Activated naive CD8-positive, alpha-beta T cell treated with anti-CD3 and anti-CD28 coated beads, Interleukin-2, amount 50 U/mL, for 24 hours (primary cell): ENCODE measurements at regions not wholly inside any gene's neighbourhood (a gene's known extent, or its start where the extent isn't known, plus 50 kb on each side); places are given as distances from the start of the nearest gene placed in this dataset.
"Not testable (repeated sequence)": the region's sequence is repeated elsewhere in the genome, so short reads cannot be mapped to it uniquely, and the experiment has no call there.

Source experiments
- ATAC-seq: fragments of 150-1000 bp; cut with Tn5 transposase; one replicate; pipeline ENCODE4 v1.10.0; 2021
- DNase-seq: peaks from one replicate; pipeline ENCODE4 v3.0.0; 2021
- H3K27ac Mint-ChIP-seq: one replicate; pipeline ENCODE4 v1.8.0; 2021; ENCODE audit warnings: mild to moderate bottlenecking, mixed read lengths
- H3K27me3 Mint-ChIP-seq: one replicate; pipeline ENCODE4 v1.8.0; 2021; ENCODE audit warnings: mixed read lengths
- H3K36me3 Mint-ChIP-seq: one replicate; pipeline ENCODE4 v1.8.0; 2021; ENCODE audit warnings: low read depth, mixed read lengths
- H3K4me1 Mint-ChIP-seq: one replicate; pipeline ENCODE4 v1.8.0; 2021; ENCODE audit warnings: mixed read lengths
- H3K4me3 Mint-ChIP-seq: one replicate; pipeline ENCODE4 v1.8.0; 2021; ENCODE audit warnings: mild to moderate bottlenecking, moderate library complexity, mixed read lengths
- H3K9me3 Mint-ChIP-seq: one replicate; pipeline ENCODE4 v1.8.0; 2021; ENCODE audit warnings: mixed read lengths

DNA sequence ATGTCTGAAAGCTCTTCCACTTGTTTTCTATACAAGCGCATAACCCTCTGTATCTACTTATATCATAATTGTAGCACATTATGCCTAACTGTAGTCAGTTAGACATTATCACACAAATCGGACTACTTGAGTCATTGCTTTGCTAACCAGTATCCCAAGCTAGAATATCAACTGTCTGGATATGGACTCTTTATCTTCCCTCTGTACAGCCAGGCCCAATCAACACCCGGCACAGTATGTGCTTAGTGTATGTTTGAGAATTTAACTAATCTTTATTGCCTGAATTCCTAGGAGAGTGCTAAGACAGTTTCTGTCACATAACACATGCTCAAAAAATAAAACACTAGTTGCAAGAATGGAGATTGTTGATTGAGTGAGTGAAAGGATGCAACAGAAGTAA lies 211.2 kb downstream of the ARL4A start:
- DNase-seq (no peak), ATAC-seq (no peak)
- Mint-ChIP-seq H3K4me1 (no peaks in the 10 kb centered on the region), H3K9me3 (no peaks in the 10 kb centered on the region), H3K4me3 (no peak overlapping the region), H3K36me3 (no peaks in the 10 kb centered on the region), H3K27ac (no peak overlapping the region), H3K27me3 (no peaks in the 10 kb centered on the region)

DNA sequence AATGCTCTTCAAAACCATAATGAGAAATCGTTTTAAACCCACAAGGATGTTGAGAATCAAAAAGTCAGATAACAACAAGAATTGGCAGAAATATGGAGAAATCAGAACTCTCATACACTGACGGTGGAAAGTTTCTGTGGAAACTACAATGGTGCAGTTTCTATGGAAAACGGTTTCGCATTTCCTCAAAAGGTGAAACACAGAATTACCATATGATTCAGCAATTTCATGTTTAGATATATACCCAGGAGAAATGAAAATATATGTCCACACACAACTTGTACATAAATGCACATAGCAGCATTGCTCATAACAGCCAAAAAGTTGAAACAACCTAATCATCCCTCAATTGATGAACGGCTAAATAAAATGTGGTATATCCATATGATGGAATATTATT lies 218.2 kb downstream of the ARL4A start:
- no peak overlapping the region for H3K4me3 Mint-ChIP-seq
- no peak overlapping the region for H3K27ac Mint-ChIP-seq
- H3K9me3 Mint-ChIP-seq, result no peaks in the 10 kb centered on the region
- ATAC-seq, result no peak
- no peaks in the 10 kb centered on the region for H3K36me3 Mint-ChIP-seq
- no peak for DNase-seq
- no peaks in the 10 kb centered on the region for H3K4me1 Mint-ChIP-seq
- H3K27me3 Mint-ChIP-seq, result peaks cover 3% of the 10 kb centered on the region

DNA sequence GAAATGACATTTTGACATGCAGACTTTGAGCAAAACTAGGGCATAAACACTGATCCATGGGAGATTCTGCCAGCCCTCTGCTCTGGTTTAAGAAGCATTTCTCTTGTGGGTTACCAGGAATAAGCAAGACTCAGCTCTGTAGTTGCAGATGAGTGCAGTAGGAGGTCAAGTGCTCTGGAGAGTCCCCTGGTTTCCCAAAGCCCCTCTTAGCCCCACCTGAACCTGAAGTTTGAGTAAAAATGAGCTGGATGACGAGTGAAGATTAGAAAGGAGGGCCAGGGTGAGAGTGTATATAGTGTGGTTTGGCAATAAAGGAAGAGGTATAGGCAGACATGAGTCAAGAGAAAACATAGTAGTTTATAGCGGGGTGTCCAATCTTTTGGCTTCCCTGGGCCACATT lies 220.3 kb downstream of the ARL4A start:
- H3K27me3 Mint-ChIP-seq, result peaks cover 3% of the 10 kb centered on the region
- H3K36me3 Mint-ChIP-seq, result no peaks in the 10 kb centered on the region
- no peak overlapping the region for H3K4me3 Mint-ChIP-seq
- no peaks in the 10 kb centered on the region for H3K4me1 Mint-ChIP-seq
- no peak overlapping the region for H3K27ac Mint-ChIP-seq
- ATAC-seq (no peak), DNase-seq (no peak)
- H3K9me3 Mint-ChIP-seq, result no peaks in the 10 kb centered on the region

DNA sequence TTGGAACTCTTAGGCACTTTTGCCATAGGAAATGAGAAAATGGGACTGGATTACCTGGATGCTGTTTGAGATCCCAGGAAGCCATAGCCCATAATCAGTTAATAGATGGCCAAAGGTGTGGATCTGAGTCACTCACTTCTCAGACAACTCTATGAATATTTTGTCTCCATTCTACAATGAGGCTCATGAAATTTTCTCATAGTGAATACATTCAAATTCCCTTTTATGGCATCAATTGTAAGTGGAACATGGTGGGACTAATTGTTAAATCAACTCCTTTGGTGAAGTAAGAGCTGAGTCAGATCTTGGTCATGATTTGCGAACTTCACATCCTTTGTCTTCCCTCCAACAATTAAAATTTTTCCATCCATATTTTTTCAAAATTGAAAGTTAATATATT lies 222.1 kb downstream of the ARL4A start:
- DNase-seq (no peak), ATAC-seq (no peak)
- Mint-ChIP-seq H3K4me1 (no peaks in the 10 kb centered on the region), H3K27me3 (peaks cover 3% of the 10 kb centered on the region), H3K36me3 (no peaks in the 10 kb centered on the region), H3K4me3 (no peak overlapping the region), H3K9me3 (no peaks in the 10 kb centered on the region), H3K27ac (no peak overlapping the region)

DNA sequence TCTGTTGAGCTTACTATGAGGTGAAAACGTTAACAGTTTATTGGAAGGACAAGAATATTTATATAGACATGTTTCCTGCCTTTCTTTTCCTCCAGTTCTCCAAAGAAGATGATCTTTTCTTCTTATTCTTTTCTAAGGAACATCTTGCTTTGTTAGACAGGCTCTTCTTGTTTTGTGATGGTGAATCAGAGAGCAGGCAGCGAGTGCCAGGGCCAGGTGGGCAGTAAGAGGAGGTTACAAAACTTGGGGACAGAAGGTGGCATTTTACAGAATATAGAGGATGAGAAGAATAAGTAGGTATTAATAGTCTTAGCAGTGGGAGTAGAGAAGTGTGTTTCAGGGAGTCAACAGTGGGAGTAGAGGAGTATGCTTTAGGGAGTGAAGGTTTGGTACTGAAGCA lies 223.6 kb downstream of the ARL4A start:
- ATAC-seq, result no peak
- no peak for DNase-seq
- Mint-ChIP-seq H3K4me3 (no peak overlapping the region), H3K27ac (no peak overlapping the region), H3K27me3 (peaks cover 3% of the 10 kb centered on the region), H3K4me1 (no peaks in the 10 kb centered on the region), H3K36me3 (no peaks in the 10 kb centered on the region), H3K9me3 (no peaks in the 10 kb centered on the region)

DNA sequence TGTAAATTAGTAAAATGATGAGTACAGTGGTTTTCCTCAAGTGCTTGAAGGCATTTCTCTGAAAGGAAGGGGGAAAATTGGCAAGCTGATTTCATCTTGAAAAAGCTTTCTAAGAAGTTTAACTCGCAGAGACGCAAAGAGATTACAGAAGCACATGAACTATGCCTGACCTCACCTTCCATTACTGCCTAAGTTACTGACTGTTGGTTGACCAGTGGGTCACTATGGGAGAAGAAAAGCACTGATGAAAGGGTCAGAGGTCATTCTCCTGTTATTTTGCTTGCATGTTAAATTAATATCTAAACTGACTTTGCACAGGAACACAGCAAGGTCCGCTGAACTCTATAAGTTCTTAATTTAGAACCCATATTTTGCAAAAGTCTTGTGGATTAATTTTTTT lies 225.6 kb downstream of the ARL4A start:
- Mint-ChIP-seq H3K27ac (no peak overlapping the region), H3K9me3 (no peaks in the 10 kb centered on the region), H3K4me3 (no peak overlapping the region), H3K27me3 (peaks cover 2% of the 10 kb centered on the region), H3K36me3 (no peaks in the 10 kb centered on the region), H3K4me1 (no peaks in the 10 kb centered on the region)
- ATAC-seq (no peak), DNase-seq (no peak)

DNA sequence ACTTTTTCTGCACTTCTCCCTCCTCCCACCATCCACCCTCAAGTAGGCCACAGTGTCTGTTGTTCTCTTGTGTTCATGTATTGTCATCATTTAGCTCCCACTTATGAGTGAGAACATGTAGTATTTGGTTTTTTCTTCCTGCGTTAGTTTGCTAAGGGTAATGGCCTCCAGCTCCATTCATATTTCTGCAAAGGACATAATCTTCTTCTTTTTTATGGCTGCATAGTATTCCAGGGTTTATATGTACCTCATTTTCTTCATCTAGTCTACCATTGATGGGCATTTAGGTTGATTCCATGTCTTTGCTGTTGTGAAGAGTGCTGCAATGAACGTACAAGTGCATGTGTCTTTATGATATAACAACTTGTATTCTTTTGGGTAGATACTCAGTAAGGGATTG lies 230.4 kb downstream of the ARL4A start:
- DNase-seq (no peak), ATAC-seq (no peak)

DNA sequence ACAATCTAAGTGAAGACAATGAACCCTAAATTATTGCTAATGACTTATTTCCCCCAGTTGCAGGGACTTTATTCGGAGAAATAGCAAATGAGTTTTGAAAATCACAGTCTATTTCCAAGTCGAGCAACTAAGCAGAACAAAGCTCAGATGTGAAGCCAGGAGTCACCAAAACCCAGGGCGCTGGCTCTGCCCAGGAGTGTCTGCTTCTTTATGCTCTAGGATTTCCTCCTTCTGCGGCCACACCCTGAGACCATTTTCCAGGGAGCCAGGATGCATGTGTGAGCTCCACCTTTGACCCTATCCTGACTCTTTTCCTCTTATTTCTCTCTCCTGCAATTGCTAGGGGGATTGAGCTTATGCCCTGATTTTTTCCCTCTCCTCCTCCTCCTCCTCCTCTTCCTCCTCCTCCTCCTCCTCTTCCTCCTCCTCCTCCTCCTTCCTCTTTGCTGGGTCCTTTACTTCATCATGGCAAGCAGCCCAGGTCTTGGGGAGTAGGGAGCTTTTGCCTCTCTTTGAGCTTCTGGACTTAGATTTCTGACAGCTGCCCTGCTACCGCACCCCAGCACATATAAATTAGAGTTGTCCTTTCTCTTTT lies 234.4 kb downstream of the ARL4A start:
- H3K27me3 Mint-ChIP-seq, result peaks cover 2% of the 10 kb centered on the region
- H3K4me1 Mint-ChIP-seq, result no peaks in the 10 kb centered on the region
- ATAC-seq (no peak), DNase-seq (no peak)
- no peak overlapping the region for H3K27ac Mint-ChIP-seq
- no peaks in the 10 kb centered on the region for H3K9me3 Mint-ChIP-seq
- H3K4me3 Mint-ChIP-seq, result no peak overlapping the region
- no peaks in the 10 kb centered on the region for H3K36me3 Mint-ChIP-seq

More for the DNA sequence above, 230.4 kb downstream of the ARL4A start:
- Mint-ChIP-seq H3K4me1 (no peaks in the 10 kb centered on the region), H3K27ac (no peak overlapping the region), H3K36me3 (no peaks in the 10 kb centered on the region), H3K9me3 (no peaks in the 10 kb centered on the region), H3K4me3 (no peak overlapping the region), H3K27me3 (peaks cover 2% of the 10 kb centered on the region)

DNA sequence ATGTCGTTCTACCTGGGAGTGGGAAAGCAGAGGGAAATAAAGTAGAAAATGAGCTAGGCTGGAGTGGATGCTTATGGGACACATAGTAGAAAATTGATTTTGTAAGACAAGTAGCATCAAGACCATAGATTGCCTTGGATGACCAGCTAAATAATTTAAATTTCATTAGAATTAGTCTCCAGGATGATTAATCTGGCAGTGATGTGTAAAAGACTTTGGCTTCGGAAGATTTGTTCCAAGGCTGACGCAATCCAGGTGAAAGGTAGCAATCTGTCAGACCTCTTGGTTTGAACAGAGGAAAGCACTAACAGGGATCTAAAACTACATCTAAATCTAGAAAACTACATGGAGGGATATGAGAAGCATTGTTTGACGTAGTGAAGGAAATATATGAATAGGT lies 236.5 kb downstream of the ARL4A start:
- no peak for DNase-seq
- ATAC-seq, result no peak

DNA sequence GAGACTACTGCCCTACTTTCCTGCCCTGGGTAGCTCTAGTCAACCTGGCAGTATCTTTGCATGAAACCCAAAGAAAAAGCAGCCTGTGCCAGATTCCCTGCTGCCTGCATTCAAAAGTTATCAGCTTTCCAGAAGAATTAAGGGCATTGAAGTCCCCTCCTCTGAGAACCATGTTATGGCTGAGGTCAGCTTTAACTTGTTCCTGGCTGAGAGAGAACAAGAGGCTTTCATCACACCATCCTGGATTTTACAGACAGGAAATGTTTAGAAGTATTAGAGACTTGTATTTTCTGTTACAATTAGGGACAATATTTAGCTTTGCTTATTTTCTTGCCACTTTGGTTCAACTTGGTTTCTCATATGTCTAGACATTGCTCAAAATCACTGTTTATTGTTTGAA lies 238.8 kb downstream of the ARL4A start:
- H3K4me3 Mint-ChIP-seq, result no peak overlapping the region
- no peaks in the 10 kb centered on the region for H3K4me1 Mint-ChIP-seq
- H3K9me3 Mint-ChIP-seq, result no peaks in the 10 kb centered on the region
- ATAC-seq, result no peak
- H3K27ac Mint-ChIP-seq, result no peak overlapping the region
- no peaks in the 10 kb centered on the region for H3K36me3 Mint-ChIP-seq
- DNase-seq, result no peak
- H3K27me3 Mint-ChIP-seq, result peaks cover 1% of the 10 kb centered on the region

More for the DNA sequence above, 236.5 kb downstream of the ARL4A start:
- H3K9me3 Mint-ChIP-seq, result no peaks in the 10 kb centered on the region
- no peak overlapping the region for H3K27ac Mint-ChIP-seq
- H3K27me3 Mint-ChIP-seq, result no peaks in the 10 kb centered on the region
- no peaks in the 10 kb centered on the region for H3K4me1 Mint-ChIP-seq
- H3K4me3 Mint-ChIP-seq, result no peak overlapping the region
- H3K36me3 Mint-ChIP-seq, result no peaks in the 10 kb centered on the region

DNA sequence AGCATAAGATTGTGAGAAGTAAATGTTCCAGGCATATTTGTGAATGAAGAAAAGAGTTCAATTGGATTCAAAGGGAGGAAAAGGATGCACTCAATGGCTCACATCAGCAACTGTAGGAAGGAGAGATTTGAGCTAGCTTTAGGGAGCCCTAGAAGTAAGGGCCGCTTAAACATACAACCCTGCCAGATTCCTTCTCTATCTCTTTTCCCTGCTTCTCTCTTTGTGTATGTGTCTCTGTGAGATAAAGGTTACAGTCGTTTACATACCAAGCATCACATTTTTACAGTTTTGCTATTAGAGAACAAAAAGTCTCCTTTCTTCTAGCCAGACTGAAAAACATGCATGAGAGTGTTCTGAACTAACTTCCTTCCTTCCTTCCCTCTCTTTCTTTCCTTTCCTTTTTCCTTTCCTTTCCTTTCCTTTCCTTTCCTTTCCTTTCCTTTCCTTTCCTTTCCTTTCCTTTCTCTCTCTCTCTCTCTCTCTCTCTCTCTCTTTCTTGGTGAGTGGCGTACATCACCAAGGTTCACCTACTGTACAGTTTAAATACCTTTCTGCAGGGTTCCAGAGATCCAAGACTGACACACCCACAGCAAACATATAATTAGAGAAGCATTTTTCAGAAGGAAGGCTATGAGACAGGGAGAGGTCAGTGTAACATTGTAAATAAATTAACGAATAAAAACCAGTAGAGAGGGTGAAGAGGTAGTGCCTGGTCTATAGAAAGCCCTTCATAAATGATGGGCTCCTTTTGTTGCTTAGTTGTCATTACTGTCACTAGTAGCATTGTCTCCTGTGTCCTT lies 240.4 kb downstream of the ARL4A start:
- Mint-ChIP-seq H3K9me3 (no peaks in the 10 kb centered on the region), H3K27me3 (peaks cover 1% of the 10 kb centered on the region), H3K36me3 (no peaks in the 10 kb centered on the region), H3K4me3 (no peak overlapping the region), H3K4me1 (no peaks in the 10 kb centered on the region), H3K27ac (no peak overlapping the region)
- no peak for ATAC-seq
- no peak for DNase-seq

DNA sequence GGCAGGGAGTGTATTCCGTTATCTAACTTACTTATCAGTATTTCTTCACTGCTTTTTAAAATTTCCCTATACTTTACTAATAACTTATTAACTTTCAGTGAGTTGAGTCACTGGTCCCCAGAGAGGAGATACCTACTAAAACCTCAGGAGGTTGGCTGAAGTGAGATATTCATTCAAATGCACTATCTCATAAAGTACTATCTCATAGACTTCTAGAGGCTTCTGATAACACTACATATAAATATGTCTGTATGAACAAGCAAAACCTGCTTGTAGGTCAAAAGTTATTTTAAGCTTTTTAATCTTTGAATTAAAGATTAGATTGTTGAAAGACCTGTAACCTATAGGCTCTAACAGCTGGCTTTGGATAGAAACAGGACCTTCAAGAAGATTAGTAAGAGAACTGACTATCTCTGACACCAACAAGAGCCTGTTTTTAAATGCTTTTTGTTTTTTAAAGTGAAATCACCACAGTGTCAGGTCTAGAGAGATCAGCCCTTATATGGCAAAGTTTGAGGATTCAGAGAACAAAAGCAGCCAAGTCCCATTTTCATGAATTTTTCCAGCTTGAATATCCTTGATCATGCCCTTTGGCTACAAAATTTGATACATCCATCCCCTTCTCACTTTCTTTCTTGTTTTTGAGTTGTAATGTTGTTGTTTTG lies 242.2 kb downstream of the ARL4A start:
- no peak for ATAC-seq
- no peaks in the 10 kb centered on the region for H3K4me1 Mint-ChIP-seq

DNA sequence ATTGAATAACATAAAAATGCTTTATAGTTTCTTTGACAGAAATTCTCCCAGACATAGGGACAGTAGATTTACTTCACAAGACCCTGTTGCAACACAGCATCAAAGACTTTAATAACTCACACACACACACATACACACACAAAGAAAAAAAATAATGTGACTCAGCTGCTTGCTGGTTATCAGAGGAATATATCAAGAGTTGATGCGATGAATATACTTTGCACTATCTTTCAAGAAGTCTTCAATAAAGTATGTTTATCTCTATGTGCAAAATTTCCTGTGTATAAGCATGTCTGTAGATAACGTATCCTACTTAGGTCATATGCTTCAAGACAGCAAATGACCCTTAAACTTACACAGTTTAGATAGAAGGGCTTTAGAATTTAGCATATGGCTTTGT lies 243.1 kb downstream of the ARL4A start:
- DNase-seq (no peak), ATAC-seq (no peak)
- Mint-ChIP-seq H3K4me1 (no peaks in the 10 kb centered on the region), H3K9me3 (no peaks in the 10 kb centered on the region), H3K36me3 (no peaks in the 10 kb centered on the region), H3K4me3 (no peak overlapping the region), H3K27me3 (peaks cover 1% of the 10 kb centered on the region), H3K27ac (no peak overlapping the region)

More for the DNA sequence above, 242.2 kb downstream of the ARL4A start:
- Mint-ChIP-seq H3K4me3 (no peak overlapping the region), H3K36me3 (no peaks in the 10 kb centered on the region), H3K9me3 (no peaks in the 10 kb centered on the region), H3K27ac (no peak overlapping the region), H3K27me3 (peaks cover 1% of the 10 kb centered on the region)
- DNase-seq, result no peak

DNA sequence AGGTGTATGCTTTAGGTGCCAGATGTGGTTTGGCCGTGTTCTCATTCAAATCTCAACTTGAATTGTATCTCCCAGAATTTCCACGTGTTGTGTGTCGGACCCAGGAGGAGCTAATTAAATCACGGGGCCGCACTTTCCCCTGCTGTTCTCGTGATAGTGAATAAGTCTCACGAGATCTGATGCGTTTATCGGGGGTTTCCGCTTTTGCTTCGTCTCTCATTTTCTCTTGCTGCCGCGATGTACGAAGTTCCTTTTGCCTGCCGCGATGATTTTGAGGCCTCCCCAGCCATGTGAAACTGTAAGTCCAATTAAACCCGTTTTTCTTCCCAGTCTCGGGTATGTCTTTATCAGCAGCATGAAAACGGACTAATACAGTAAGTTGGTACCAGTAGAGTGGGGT lies 244.0 kb downstream of the ARL4A start:
- not testable (repeated sequence) for DNase-seq, H3K36me3 Mint-ChIP-seq

DNA sequence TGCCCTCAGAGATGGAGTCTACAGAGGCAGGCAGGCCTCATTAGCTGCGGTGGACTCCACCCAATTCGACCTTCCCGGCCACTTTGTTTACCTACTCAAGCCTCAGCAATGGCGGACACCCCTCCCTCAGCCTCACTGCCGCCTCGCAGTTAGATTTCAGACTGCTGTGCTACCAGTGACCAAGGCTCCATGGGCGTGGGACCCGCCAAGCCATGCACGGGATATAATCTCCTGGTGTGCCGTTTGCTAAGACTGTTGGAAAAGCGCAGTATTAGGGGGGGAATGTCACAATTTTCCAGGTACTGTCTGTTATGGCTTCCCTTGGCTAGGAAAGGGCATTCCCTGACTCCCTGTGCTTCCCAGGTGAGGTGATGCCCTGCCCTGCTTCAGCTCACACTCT lies 252.3 kb downstream of the ARL4A start:
- no peak overlapping the region for H3K27ac Mint-ChIP-seq
- no peaks in the 10 kb centered on the region for H3K36me3 Mint-ChIP-seq
- DNase-seq (no peak), ATAC-seq (no peak)
- no peak overlapping the region for H3K4me3 Mint-ChIP-seq
- H3K27me3 Mint-ChIP-seq, result no peaks in the 10 kb centered on the region
- no peaks in the 10 kb centered on the region for H3K4me1 Mint-ChIP-seq
- H3K9me3 Mint-ChIP-seq, result peaks cover 6% of the 10 kb centered on the region

More for the DNA sequence above, 244.0 kb downstream of the ARL4A start:
- not testable (repeated sequence) for H3K27me3 Mint-ChIP-seq, ATAC-seq, H3K9me3 Mint-ChIP-seq, H3K4me1 Mint-ChIP-seq, H3K4me3 Mint-ChIP-seq, H3K27ac Mint-ChIP-seq
